ENCODE measurements at regions not wholly inside any gene's neighbourhood (a gene's known extent, or its start where the extent isn't known, plus 50 kb on each side); places are given as distances from the start of the nearest gene placed in this dataset.
"Not testable (repeated sequence)": the region's sequence is repeated elsewhere in the genome, so short reads cannot be mapped to it uniquely, and the experiment has no call there.

- DNase-seq (ENCODE audit: low read depth) = no peak
Observed at GRCh38 chr10:21406595-21407193, 118.8 kb downstream of the SKIDA1 start.

GRCh38 chr10:21405981-21406380 is 119.5 kb downstream of the SKIDA1 start:
- DNase-seq (ENCODE audit: low read depth) = no peak

- no peak for DNase-seq (ENCODE audit: low read depth)
Observed at GRCh38 chr10:21403256-21404015, 122.0 kb downstream of the SKIDA1 start.

GRCh38 chr10:21402606-21403083 is 122.8 kb downstream of the SKIDA1 start:
- no peak for DNase-seq (ENCODE audit: low read depth)

GRCh38 chr10:21401196-21401595 is 124.3 kb downstream of the SKIDA1 start:
- no peak for DNase-seq (ENCODE audit: low read depth)

GRCh38 chr10:21399392-21400035 is 126.0 kb downstream of the SKIDA1 start:
- peak; percentile 94 for DNase-seq (ENCODE audit: low read depth)

- peak; percentile 43 for DNase-seq (ENCODE audit: low read depth)
Observed at GRCh38 chr10:21398563-21399231, 126.8 kb downstream of the SKIDA1 start.

GRCh38 chr10:21396889-21397288 is 128.6 kb downstream of the SKIDA1 start:
- DNase-seq (ENCODE audit: low read depth) = no peak

GRCh38 chr10:21393931-21394330 is 131.6 kb downstream of the SKIDA1 start:
- DNase-seq (ENCODE audit: low read depth) = no peak

GRCh38 chr10:21388589-21388988 is 136.9 kb downstream of the SKIDA1 start:
- DNase-seq (ENCODE audit: low read depth) = no peak

- no peak for DNase-seq (ENCODE audit: low read depth)
Observed at GRCh38 chr10:21387868-21388267, 137.6 kb downstream of the SKIDA1 start.

GRCh38 chr10:21385996-21386585 is 139.4 kb downstream of the SKIDA1 start:
- DNase-seq (ENCODE audit: low read depth) = no peak

- DNase-seq (ENCODE audit: low read depth) = no peak
Observed at GRCh38 chr10:21385536-21385935, 139.9 kb downstream of the SKIDA1 start.

- DNase-seq (ENCODE audit: low read depth) = no peak
Observed at GRCh38 chr10:21379143-21379542, 146.3 kb downstream of the SKIDA1 start.

GRCh38 chr10:21375274-21375673 is 150.2 kb downstream of the SKIDA1 start:
- not testable (repeated sequence) for DNase-seq (ENCODE audit: low read depth)

GRCh38 chr10:21373881-21374280 is 151.6 kb downstream of the SKIDA1 start:
- DNase-seq (ENCODE audit: low read depth) = not testable (repeated sequence)

GRCh38 chr10:21372651-21373410 is 152.7 kb downstream of the SKIDA1 start:
- no peak for DNase-seq (ENCODE audit: low read depth)

GRCh38 chr10:21369697-21370096 is 155.8 kb downstream of the SKIDA1 start:
- no peak for DNase-seq (ENCODE audit: low read depth)

GRCh38 chr10:21368728-21369425 is 156.6 kb downstream of the SKIDA1 start:
- no peak for DNase-seq (ENCODE audit: low read depth)

- DNase-seq (ENCODE audit: low read depth) = no peak
Observed at GRCh38 chr10:21368022-21368582, 157.4 kb downstream of the SKIDA1 start.

Data from non-pigmented ciliary epithelial cell (primary cell).